GM19463 (cell line): ENCODE measurements at regions not wholly inside any gene's neighbourhood (a gene's known extent, or its start where the extent isn't known, plus 50 kb on each side); places are given as distances from the start of the nearest gene placed in this dataset.

Source experiments
- ATAC-seq: cut with Tn5 transposase; IDR thresholded peaks from one replicate; pipeline ENCODE4 v1.9.1; 2021; ENCODE audit warnings: mild to moderate bottlenecking, moderate library complexity; ENCODE audit not compliant: unreplicated experiment

GRCh38 chr15:93250950-93251349 lies 161.9 kb upstream of the RGMA start:
- ATAC-seq = no peak

- no peak for ATAC-seq
These were observed 161.2 kb upstream of the RGMA start for GRCh38 chr15:93250209-93250608.

DNA sequence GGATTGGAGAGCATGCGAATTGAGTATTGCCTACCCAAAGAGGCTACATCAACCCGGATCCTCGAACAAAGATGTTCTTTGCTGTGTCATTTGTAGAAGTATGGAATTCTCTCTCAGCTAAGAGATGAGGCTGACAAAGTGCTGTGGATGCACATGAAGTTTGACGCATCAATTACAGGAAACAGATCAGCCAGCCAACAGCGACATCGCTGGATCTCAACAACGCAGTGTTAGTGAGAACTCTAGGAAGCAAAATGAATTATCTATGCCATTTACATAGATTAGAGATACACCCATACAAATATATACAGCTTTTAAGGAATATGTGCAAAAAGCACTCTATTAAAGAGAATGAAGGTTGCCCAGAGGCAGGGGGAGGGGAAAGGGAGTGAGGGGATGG lies 160.6 kb upstream of the RGMA start:
- ATAC-seq = no peak

DNA sequence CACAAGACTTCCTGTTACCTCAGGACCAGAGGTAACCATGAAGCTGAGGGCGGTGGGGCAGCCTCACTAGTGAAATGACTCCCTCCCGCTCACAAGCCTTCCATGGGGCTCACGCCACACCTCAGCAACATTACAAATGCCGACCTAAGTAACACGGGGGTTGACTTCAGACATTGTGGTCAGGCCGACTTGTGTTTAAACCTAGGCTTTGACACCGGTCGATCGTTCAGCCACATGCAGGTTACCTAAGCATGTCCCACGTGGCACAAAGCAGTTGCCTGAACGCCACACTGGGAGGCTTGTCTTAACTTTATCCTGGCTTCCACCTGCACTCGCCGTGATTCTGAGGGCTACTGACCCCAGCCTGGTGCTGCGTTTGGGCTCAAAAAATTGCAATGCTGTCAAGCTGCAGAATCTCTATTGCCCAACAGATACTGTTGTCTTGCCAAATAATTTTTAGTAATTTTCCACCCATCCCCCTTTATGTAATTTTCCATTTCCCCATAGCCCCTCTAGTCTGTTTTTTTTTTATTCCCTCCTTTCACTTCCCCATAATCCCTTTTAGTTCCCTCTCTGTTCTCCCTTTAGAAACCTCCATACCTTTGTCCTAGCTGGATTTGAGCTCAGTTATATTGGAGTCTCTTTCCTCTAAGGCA lies 158.6 kb upstream of the RGMA start:
- ATAC-seq = no peak

DNA sequence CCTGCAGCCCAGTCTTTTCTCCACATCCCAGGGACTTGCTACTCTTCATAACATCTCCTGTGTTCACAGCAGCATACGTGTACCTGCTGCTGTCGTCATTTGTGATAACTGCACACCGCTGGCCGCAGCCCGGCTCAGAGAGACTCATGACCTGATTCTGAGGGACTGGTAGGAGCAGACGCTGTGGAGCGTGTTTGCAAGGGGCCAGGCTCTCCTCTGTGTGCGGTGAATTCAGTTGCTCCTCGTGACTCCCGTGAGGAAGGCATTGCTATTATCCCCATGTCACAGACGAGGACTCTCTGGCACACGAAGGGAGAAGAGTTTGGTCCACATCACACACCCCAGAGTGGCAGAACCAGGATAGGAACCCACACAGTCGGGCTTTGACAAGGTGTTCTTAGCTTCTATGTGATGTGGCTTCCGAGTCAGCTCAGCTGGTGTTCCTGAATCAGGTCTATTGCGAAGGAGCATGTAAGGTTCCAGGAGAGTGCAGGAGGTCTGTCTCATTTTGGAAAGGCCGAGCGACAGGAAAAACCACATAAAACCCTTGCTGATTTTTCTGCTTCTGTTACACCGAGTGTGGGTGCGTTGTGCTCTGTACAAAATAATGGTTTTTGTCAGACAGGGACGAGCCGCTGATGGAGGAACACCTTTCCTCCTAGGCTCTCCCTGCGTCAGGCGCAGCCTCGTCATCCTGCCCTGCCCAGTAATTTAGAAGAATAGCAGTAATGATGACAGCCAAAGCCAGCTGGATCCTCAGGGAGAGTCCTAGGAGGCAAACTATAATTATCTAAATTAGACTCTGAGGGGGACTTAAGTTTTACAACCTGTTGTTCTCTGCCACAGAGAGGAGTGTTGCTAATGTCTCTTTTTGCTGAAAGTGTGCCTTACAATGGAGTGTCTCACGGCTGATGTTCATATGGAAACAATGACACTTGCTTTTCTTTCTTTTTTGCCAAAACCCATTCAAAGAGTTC lies 157.5 kb upstream of the RGMA start:
- ATAC-seq = no peak

DNA sequence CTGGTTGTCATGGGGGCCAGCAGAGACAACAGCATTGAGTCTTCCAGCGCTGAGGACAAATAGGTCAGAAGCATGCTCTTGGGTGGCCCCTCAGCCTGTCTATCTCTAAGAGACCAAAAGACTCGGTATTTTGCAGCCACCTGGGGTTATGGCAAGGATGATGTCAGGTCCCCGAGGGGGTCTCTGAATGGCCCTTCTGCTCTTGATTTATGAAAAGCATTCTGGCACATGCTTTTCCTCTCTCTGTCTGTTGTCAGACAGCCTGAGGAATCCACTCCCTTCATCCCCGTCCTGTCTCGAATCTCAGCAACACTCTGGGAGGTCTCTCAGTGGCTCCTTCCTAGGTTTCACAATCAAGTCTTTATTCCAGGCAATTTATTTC lies 156.6 kb upstream of the RGMA start:
- ATAC-seq = no peak

DNA sequence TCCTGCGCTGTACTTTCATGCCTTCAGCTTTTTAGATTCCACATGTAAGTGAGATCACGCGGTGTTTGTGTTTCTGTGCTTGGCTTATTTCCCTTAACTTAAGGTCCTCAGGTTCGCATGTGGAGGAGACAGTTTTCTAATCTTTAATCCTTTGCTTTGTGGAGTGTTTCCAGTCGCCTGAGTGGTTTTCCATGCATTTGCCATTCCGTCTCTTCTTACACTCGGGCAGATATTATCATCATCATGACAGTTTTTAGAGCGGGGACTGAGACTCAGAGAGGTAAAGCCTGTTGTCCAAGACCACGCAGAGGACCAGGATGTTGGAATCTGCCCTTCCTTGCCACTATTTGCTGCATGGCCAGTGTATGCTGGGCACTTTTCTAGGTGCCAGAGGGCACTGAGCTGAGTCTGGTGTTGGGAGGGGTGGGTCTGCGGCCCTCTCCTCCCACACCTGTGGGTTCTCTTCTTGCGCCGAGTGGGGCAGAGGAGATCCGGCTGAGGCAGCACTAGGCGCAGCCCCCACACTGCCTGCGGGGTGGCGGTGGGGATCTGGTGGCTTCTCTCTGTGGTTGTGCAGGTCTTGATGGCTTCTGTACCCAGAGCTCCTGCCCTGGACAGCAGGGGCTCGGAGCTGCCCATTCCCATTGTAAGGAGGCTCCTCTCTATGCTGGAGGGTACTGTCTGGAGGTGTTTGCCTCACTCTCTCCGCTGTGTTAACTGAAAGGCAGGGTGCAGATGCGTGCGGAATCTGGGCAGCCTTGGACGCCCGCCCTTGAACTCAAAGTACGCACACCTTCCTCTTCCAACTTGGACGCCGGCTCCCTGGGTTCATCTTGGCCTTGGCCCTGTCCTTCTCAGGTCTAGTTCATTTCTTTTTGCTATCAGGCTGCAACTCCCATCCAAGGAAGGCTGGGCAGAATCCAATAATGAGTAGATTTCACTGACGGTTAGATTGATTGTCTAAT lies 156.0 kb upstream of the RGMA start:
- no peak for ATAC-seq

GRCh38 chr15:93243573-93243972 lies 154.6 kb upstream of the RGMA start:
- ATAC-seq = no peak

DNA sequence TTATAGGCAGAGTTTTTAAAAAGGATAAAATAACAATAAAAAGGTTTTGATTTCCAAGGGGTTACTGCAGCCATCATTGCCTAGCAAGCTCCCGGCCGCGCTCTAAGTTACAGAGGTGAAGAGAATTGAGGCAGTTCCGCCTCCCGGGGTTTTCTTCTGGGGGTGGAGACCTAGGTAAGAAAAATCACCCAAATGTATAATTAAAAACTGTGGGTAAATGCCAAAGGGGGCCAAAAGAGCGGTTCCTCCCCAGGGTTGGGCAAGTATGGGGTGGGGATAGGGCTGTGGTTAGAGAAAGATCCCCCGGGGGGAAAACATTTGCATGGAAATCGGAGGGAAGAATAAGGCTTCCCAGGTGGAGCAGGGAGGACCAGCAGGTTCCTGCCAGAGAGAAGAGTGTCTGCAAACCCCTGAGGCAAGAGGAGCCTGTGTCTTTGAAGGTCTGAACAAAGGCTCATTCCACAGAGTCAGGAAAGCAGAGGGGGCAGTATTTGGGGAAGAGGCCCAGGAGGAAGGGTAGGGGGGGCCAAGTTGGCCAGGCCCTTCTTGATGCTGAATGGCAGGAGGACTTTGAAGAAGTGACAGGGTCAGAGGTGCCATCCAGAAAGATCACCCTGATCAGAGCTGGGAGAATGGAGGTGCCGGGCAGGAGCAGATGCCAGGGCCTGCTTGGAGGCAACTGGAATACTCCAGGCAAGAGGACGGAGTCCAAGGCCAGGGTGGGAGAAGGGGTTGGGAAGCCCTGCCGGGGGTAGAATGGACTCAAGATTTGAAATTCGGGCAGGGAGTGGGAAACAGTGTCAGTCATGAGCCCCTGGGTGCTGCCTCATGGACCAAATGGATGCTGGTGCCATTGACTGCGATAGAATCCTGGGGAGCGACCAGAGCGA lies 152.9 kb upstream of the RGMA start:
- ATAC-seq = no peak

DNA sequence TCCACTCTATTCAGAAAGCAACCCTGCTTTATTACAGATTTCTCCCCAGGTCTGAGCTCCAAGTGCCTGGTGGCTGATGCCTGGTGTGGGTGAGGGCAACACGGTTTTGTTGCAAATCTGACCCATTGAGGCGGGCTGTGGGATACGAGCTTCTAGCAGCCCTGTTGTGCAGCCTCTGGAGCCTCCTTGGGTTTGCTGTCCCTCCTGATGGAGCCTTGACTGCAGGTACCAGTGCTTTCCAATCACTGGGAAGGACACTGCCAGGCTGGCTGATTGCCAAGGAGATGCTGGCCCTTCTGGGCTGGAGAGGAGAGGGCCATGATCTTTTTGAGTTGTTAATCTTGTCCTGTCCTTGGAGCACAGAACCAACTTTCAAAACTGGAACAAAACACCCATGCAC lies 151.0 kb upstream of the RGMA start:
- no peak for ATAC-seq

DNA sequence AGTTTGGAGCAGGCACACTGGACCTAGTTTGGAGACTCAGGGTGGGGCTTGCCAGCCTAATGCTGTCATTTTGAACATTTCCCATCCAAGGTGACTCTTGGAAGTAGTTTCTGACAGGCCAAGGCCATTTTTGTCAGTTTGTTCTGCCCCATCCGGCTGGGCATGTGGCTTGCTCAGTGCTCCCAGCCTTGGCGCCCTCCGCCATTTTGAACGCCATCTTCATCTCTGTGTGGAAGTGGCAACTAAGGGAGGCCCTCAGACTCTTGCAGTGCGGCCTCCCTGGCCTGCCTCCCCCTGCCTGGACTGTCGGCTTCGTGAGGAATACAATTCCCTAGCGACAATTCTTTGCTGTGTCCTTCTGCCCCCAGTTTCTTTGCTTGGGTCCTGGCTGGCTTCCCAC lies 150.6 kb upstream of the RGMA start:
- no peak for ATAC-seq

GRCh38 chr15:93238641-93239040 lies 149.6 kb upstream of the RGMA start:
- ATAC-seq = no peak

- ATAC-seq = no peak
These were observed 147.1 kb upstream of the RGMA start for GRCh38 chr15:93235926-93236780.

GRCh38 chr15:93235269-93235668 lies 146.3 kb upstream of the RGMA start:
- no peak for ATAC-seq

DNA sequence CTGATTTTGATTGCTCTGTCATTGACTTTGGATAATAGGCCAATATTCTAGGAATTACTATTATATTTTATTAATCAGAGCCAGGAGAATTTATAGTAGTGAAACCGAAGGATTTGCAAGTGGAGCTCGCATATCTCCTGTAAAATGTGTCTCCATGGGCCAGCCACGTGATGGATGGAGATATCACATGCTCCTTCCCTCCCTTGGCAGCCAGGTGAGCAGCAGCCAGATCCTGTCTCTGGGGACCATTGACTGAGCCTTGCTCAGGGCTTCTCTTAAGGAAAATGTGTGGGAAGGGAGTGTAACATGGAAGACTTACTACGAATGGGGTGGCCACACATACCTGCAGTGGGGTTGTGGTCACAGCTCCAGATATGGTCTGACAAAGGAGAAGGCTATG lies 144.7 kb upstream of the RGMA start:
- no peak for ATAC-seq

DNA sequence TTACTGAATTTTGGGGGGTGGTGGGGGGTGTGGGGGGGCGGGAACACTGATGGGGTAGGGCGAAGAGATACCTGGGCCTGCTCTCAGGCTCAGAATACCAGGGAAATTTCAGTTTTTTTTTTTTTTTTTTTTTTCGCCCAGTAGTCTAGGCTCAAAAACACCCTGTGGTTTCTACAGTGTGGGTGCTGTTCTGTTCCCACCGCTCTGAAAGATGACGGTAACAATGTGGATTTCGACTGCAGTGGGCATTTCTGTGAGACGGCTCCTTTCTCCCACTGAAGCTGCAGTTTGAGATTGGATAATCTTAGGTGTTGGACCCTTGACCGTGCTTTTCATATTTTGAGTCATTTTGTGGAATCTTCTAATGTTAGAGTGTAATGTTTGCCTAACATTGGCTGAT lies 143.8 kb upstream of the RGMA start:
- ATAC-seq = no peak

- no peak for ATAC-seq
These were observed 143.0 kb upstream of the RGMA start for GRCh38 chr15:93231994-93232393.

- ATAC-seq = no peak
These were observed 142.4 kb upstream of the RGMA start for GRCh38 chr15:93231261-93231925.

DNA sequence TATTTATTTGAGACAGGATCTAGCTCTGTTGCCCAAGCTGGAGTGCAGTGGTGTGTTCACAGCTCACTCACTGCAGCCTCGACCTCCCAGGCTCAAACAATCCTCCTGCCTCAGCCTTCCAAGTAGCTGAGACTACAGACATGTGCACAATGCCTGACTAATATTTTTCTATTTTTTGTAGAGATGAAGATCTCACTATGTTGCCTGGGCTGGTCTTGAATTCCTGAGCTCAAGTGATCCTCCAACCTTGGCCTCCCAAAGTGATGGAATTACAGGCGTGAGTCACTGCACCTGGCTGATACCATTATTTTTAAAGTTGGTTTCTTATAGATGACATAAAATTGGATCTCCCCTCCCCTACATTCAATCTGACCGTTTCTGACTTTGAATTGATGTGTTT lies 139.5 kb upstream of the RGMA start:
- no peak for ATAC-seq
